RWPE2 (cell line): ENCODE measurements at regions not wholly inside any gene's neighbourhood (a gene's known extent, or its start where the extent isn't known, plus 50 kb on each side); places are given as distances from the start of the nearest gene placed in this dataset.

ENCODE experiments used
- ATAC-seq: fragments of 200-7000 bp; cut with Tn5 transposase; 3 replicates; pipeline ENCODE4 v1.9.1; 2021; ENCODE audit warnings: low read depth
- DNase-seq: peaks from one replicate; pipeline ENCODE4 v3.0.0-alpha.2; 2020; ENCODE audit warnings: low spot score
- H3K27ac ChIP-seq: fragments of 450-650 bp; 2 replicates; pipeline ENCODE4 v1.5.1; 2017; ENCODE audit warnings: mild to moderate bottlenecking; ENCODE audit not compliant: poor library complexity, severe bottlenecking
- H3K27me3 ChIP-seq: fragments of 250-450 bp; sonication (Bioruptor Pico); 2 replicates; pipeline ENCODE4 v1.5.1; 2021; ENCODE audit warnings: mild to moderate bottlenecking, moderate library complexity; ENCODE audit not compliant: insufficient read depth, poor library complexity, severe bottlenecking
- H3K36me3 ChIP-seq: fragments of 250-450 bp; sonication (Bioruptor Pico); 2 replicates; pipeline ENCODE4 v1.5.1; 2020; ENCODE audit warnings: low read depth, mild to moderate bottlenecking, moderate library complexity
- H3K4me1 ChIP-seq: fragments of 250-450 bp; sonication (Bioruptor Pico); 2 replicates; pipeline ENCODE4 v1.5.1; 2021; ENCODE audit warnings: mild to moderate bottlenecking, moderate library complexity; ENCODE audit not compliant: insufficient read depth, poor library complexity, severe bottlenecking
- H3K4me3 ChIP-seq: fragments of 250-450 bp; sonication (Bioruptor Pico); 2 replicates; pipeline ENCODE4 v1.5.1; 2021; ENCODE audit warnings: mild to moderate bottlenecking, moderate library complexity; ENCODE audit not compliant: severe bottlenecking
- H3K9me3 ChIP-seq: fragments of 250-450 bp; sonication (Bioruptor Pico); 2 replicates; pipeline ENCODE4 v1.5.1; 2021; ENCODE audit warnings: mild to moderate bottlenecking, moderate library complexity; ENCODE audit not compliant: severe bottlenecking
- CTCF ChIP-seq: fragments of 450-650 bp; IDR thresholded peaks from one replicate; pipeline ENCODE4 v1.5.1; 2017; ENCODE audit warnings: mild to moderate bottlenecking, moderate library complexity; ENCODE audit not compliant: poor library complexity, severe bottlenecking

- H3K4me3 ChIP-seq: no peak overlapping the region
- DNase-seq (no peak), ATAC-seq (no peak)
- H3K27ac ChIP-seq: no peak overlapping the region
- no peak for TF ChIP-seq CTCF
- no peaks in the 10 kb centered on the region for H3K36me3 ChIP-seq
- no peaks in the 10 kb centered on the region for H3K9me3 ChIP-seq
- no peaks in the 10 kb centered on the region for H3K27me3 ChIP-seq
- H3K4me1 ChIP-seq: no peaks in the 10 kb centered on the region
These were observed 62.1 kb upstream of the TMEM17 start for GRCh38 chr2:62568074-62568473.

GRCh38 chr2:62567669-62568068 lies 61.7 kb upstream of the TMEM17 start:
- DNase-seq: no peak
- Histone ChIP-seq H3K4me3 (no peak overlapping the region), H3K36me3 (no peaks in the 10 kb centered on the region), H3K27me3 (no peaks in the 10 kb centered on the region), H3K27ac (no peak overlapping the region), H3K9me3 (no peaks in the 10 kb centered on the region), H3K4me1 (no peaks in the 10 kb centered on the region)
- no peak for TF ChIP-seq CTCF
- no peak for ATAC-seq

- TF ChIP-seq CTCF: no peak
- Histone ChIP-seq H3K27ac (no peak overlapping the region), H3K4me1 (no peaks in the 10 kb centered on the region), H3K27me3 (no peaks in the 10 kb centered on the region), H3K4me3 (no peak overlapping the region), H3K9me3 (no peaks in the 10 kb centered on the region), H3K36me3 (no peaks in the 10 kb centered on the region)
- no peak for DNase-seq
- no peak for ATAC-seq
These were observed 60.9 kb upstream of the TMEM17 start for GRCh38 chr2:62566847-62567246.

GRCh38 chr2:62565309-62565908 lies 59.4 kb upstream of the TMEM17 start:
- H3K36me3 ChIP-seq: no peaks in the 10 kb centered on the region
- H3K4me1 ChIP-seq: no peaks in the 10 kb centered on the region
- no peak overlapping the region for H3K4me3 ChIP-seq
- no peak for TF ChIP-seq CTCF
- DNase-seq: no peak
- no peaks in the 10 kb centered on the region for H3K27me3 ChIP-seq
- no peaks in the 10 kb centered on the region for H3K9me3 ChIP-seq
- H3K27ac ChIP-seq: no peak overlapping the region
- ATAC-seq: no peak

- no peaks in the 10 kb centered on the region for H3K27me3 ChIP-seq
- no peak for DNase-seq
- H3K4me3 ChIP-seq: no peak overlapping the region
- no peak overlapping the region for H3K27ac ChIP-seq
- no peaks in the 10 kb centered on the region for H3K36me3 ChIP-seq
- ATAC-seq: no peak
- H3K9me3 ChIP-seq: no peaks in the 10 kb centered on the region
- H3K4me1 ChIP-seq: no peaks in the 10 kb centered on the region
- no peak for TF ChIP-seq CTCF
These were observed 58.6 kb upstream of the TMEM17 start for GRCh38 chr2:62564380-62565137.
